ENCODE measurements at regions not wholly inside any gene's neighbourhood (a gene's known extent, or its start where the extent isn't known, plus 50 kb on each side); places are given as distances from the start of the nearest gene placed in this dataset.
"Not testable (repeated sequence)": the region's sequence is repeated elsewhere in the genome, so short reads cannot be mapped to it uniquely, and the experiment has no call there.

DNA sequence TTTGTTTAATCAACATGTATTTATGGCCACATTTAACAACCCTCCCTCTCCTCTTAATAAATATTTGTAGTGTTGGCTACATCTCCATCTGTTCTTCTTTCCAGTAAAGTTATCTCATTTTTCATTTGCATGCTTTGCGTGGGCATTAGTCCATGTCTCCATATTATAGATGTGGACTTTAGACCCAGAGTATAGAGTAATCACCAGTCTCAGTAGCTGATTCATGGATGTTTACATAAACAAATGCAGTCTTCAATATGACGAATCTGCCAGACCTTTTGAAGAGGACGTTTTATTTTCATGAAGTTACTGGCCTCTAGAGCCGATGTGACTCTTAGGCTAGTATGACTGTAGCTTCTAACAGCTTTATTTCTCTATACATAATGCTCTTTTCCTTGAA lies 1546.2 kb downstream of the OLFM4 start:
- FAIRE-seq: no peak
- DNase-seq (ENCODE audit: low spot score): no peak

DNA sequence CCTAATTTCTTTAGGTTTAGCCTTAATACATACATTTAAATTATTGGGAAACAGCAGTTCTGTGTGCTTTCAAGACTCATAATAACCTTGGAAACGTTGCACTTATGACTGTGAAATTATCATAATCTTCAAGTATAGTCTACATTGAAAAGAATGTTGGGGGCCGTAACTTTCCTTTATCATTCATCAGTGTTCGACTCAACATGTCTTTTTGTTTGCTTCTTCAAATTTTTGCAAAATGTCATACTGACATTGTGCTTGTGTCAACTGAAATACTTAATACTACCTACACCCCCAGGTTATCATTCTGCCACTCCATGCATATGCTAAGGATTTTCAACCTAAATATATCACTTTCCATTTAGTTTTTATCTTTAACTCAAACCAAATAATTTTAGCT lies 1562.9 kb downstream of the OLFM4 start:
- DNase-seq (ENCODE audit: low spot score): no peak
- no peak for FAIRE-seq

DNA sequence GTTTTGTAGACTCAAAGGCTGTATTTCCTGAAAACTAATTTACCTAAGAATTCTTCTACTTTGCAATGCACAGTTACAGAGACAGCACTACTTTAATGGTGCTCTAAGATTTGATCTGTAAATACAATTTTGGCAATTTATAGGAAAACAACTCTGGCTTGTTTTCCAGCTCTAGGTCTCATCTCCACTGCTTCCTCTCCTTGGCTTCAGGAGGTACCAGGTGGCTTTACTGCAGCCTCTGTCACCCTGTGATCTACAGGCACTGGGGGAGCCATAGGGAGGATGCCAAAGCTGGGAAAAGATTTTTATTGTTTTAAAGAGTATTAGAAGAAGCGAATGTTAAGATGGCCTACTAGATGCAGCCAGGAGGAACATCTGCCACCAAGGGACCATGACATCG lies 1563.6 kb downstream of the OLFM4 start:
- DNase-seq (ENCODE audit: low spot score): no peak
- FAIRE-seq: no peak

DNA sequence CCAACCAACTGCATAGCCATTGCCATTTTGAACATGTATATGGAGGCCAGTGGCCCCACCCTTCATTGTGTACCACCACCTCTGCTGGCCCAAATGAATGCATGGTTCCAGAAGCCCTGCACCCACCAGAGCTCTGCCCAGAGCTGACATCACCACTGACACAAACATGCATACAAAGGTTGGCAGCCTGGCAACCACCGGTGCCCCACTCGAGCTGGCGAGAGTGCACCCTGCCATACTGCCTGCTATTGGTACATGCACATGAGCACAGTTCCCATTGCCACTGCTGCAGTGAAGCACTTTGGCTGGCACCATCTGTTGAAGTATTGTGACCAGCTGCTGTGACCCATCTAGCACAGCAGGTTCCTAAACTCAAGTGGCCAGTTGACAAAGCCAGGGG lies 1564.9 kb downstream of the OLFM4 start:
- no peak for DNase-seq (ENCODE audit: low spot score)
- no peak for FAIRE-seq

DNA sequence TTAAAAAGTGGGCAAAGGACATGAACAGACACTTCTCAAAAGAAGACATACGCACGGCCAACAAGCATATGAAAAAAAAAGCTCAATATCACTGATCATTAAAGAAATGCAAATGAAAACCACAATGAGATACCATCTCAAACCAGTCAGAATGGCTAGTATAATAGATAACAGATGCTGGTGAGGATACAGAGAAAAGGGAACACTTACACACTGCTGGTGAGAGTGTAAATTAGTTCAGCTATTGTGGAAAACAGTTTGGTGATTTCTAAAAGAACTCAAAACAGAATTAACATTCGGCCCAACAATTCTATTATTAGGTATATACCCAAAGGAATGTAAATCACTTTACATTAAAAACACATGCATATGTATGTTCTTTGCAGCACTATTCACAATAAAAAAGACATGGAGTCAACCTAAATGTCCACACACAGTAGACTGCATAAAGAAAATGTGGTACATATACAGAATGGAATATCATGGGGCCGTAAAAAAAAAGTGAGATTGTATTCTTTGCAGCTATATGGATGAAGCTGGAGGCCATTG lies 1569.0 kb downstream of the OLFM4 start:
- DNase-seq (ENCODE audit: low spot score) (no peak), FAIRE-seq (no peak)

DNA sequence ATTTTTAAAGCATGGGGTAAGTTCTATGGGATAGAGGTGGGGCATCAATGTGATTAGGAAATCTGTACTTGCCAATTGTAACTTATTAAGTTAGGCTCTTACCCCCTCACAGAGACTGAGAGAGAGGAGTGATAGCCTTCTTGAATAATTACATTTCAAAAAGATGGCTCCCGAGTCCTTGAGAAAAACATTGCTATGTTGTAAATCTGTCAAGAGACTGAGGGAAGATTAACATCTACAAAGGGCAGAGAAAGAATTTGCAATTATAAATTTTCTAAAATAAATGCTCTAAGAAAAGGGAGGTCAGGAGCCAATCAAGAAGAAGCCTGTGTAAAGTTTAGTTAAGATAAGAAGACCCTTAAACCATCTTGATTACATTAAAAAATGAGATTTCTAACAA lies 1570.8 kb downstream of the OLFM4 start:
- no peak for FAIRE-seq
- no peak for DNase-seq (ENCODE audit: low spot score)

DNA sequence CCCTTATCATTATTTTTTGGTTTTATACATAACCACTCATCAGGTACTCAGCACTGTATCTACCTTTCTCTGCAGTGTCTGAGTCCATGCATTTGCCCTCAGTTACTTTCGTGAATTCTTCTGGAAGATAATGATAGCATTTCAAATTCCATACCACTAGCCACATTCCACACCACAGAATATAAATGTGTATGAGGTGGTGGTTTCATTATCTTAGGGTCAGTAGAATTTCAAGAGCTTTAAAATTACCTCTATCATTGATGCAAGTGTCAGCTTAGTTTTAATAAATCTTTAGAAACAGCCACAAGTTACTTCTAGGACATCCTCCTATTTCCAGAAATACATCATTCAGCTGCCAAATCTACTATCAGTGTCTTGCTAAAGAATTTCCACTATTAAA lies 1578.3 kb downstream of the OLFM4 start:
- DNase-seq (ENCODE audit: low spot score): no peak
- FAIRE-seq: no peak

DNA sequence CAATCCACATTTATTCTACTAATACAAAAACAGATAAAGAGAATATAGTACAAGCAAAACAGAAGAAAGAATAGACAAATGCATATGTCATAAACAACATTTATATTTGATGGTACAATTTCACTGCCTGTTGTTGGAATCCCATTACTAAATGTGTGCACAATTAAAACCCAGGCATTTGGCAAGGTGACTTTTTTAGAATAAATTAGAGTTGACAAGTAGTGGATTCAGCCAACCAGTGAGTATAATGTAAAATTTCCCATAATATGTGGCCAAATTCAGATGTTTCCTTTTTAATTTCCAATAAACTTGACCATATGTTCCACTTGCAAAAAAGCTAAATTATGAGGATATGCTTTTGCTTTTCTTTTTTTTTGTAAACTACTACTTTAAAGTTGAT lies 1578.8 kb downstream of the OLFM4 start:
- DNase-seq (ENCODE audit: low spot score): no peak
- FAIRE-seq: no peak

DNA sequence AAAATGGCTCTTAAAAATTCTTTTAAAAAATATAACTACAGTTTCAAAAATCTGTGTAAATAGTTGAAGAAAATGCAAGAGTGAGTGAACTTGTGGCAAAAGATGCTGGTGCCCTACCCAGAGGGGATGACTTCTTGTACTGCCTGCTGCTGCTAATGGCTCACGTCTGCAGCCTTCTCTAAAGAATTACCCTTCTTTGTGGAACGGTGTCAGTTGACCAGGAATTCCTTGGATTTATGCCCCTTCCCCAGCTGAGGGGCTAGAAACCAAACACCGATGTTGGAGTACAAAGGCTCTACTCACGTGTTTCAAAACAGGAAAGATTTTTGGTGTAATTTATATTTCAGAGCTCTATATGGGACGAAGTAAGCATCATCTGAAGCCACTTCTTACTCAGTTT lies 1582.8 kb downstream of the OLFM4 start:
- no peak for DNase-seq (ENCODE audit: low spot score)
- no peak for FAIRE-seq

DNA sequence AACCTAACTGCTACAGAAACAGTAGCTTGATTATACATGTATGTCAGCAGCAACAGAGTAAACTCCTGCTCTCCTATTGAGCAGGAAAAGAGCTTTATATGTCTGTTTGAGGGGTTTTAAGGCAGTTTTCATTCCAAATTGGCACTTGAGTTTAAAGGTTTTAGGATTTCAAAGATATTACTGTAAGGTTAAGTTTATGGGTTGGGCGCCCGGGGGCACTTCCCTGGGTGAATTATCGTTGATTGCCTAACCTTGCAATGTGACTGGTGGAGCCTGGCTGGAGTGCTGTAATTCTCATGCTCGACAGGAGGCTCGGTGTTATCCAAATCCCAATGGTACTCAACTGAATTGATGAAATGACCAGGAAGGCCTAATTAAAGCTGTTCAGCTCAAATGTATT lies 1586.1 kb downstream of the OLFM4 start:
- no peak for DNase-seq (ENCODE audit: low spot score)
- FAIRE-seq: no peak

DNA sequence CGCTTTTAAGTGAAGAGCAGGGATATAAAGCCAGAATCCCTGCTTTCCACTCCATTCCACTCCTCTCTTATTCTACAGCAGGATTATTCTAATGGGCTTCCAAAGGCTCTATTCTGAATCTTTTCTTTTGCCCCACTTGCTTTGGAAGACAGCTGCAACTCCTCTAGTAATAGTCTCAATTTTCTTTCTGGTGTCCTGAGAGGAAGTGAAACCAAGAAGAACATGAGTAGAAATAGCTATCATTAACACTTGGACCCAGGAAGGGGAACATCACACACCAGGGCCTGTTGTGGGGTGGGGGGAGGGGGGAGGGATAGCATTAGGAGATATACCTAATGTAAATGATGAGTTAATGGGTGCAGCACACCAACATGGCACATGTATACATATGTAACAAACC lies 1597.9 kb downstream of the OLFM4 start:
- DNase-seq (ENCODE audit: low spot score); FAIRE-seq: not testable (repeated sequence)

DNA sequence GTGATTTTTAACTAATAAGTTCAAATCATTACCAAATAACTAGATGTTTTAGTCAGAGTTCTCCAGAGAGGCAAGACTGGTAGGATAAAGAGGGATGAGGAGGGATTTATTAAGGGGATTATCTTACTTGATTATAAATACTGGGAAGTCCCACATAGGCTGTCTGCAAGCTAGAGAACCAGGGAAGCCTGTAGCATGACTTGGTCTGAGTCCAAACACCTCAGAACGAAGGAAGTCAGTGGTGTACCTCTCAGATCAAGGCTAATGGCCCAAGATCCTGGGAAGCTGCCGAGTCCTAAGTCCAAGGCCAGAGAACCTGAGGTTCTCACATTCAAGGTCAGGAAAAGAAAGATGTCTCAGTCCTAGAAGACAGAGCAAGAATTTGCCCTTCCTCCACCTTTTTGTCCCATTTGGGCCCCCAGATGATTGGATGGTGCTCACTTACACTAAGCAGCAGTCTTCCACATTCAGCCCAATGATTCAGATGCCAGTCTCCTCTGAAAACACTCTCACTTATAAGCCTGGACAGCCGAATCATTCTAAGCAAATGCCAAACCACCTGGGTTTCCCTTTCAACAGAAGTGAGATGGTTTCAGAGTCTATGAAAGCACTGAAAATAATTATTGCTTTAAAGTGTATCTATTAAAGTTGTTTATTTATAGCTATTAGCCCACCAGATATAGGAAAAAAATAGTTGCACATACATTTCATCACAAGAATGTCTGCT lies 1599.2 kb downstream of the OLFM4 start:
- FAIRE-seq: no peak
- no peak for DNase-seq (ENCODE audit: low spot score)

DNA sequence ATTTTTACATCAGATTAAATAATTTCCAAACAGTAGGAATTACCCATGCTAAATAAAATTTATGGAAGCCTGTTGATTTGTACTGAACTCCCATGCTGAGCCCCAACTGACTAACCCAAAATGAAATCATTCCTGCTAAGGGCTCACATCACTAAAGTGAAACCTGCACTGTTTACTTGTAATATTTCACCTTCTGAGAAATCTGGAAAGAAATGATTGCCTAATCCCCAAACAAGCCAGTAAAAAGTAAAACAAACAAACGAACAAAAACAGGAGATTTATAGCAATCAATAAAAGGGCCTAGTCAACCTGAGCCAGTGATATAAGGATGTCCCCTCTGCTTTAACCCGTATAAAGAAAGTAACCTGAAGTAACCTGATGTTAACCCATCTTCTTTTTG lies 1599.8 kb downstream of the OLFM4 start:
- FAIRE-seq: no peak

DNA sequence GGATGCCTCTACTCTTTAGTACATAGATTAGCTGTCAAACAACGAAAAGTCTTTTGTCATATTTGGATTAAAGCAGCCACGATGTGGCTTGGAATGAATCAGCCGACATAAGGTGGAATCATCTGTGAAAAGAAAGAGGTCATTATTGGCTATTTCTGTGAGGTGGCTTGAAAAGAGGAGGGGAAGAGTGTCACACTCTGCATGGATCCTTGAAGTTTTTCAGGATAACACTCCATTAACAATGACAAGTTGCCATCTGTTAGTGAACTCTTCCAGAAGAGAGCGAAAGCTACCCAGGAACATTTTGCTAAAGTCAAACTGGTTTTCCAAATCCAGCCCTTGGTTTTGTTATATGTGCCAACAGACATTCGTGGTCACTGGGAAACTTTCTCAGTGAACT lies 1604.8 kb downstream of the OLFM4 start:
- FAIRE-seq: no peak
- no peak for DNase-seq (ENCODE audit: low spot score)

More for the DNA sequence above, 1599.8 kb downstream of the OLFM4 start:
- DNase-seq (ENCODE audit: low spot score): no peak

DNA sequence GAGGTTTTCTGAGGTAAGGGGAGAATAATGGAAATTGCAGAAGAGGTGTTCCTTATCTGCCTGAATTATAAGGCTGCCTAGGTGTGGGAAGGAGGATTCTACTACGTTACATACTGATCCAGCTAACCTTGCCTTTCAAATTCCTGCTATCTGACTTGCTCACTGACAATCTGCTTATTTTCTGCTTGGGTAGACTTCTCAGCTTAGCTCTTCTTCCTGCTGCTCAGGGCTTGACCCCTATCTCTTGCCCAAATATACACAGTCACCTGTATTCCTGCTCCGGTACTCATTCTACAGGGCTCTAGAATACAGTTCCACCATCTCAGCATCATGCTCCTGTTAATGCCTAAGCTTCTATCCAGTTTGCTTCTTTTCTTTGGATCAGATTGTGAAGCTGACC lies 1607.6 kb downstream of the OLFM4 start:
- no peak for FAIRE-seq

DNA sequence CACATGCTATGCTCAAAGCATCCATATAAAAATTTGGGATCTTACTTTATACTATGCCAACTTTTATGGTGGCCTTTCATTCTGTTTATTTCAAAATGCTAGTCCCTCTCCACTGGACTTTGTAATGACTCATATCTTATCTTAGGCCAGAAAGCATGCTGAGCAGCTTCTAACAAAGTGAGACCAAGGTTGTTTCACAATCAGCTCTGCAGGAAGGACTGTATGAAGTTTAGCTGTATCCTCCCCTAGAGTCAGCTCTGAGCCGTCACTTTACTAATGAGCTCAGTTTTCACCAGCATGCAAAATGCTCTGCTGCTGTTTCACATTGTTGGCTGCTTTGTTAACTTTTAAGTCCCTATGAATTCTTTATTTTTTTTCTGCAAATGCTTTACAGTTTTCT lies 1608.8 kb downstream of the OLFM4 start:
- FAIRE-seq (no peak), DNase-seq (ENCODE audit: low spot score) (no peak)

More for the DNA sequence above, 1607.6 kb downstream of the OLFM4 start:
- no peak for DNase-seq (ENCODE audit: low spot score)

DNA sequence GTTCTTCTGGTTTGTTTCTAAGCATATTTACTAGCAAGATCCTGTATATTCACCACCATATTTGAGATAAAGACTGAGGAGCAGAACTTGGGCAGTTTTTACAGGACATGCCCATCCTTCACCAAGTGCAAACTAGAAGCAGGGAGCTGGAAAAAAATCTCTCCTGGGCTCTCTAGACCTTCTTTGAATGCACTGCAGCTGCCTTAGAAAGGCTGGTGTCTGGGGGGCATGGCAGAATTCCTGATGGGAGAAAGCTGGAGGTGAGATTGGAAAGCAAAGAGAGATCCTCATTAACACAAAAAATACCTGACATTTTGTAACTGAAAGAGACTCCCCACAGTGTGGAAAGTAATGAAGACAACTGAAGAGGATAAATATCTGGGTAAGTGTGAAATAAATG lies 1612.1 kb downstream of the OLFM4 start:
- FAIRE-seq (no peak), DNase-seq (ENCODE audit: low spot score) (no peak)

DNA sequence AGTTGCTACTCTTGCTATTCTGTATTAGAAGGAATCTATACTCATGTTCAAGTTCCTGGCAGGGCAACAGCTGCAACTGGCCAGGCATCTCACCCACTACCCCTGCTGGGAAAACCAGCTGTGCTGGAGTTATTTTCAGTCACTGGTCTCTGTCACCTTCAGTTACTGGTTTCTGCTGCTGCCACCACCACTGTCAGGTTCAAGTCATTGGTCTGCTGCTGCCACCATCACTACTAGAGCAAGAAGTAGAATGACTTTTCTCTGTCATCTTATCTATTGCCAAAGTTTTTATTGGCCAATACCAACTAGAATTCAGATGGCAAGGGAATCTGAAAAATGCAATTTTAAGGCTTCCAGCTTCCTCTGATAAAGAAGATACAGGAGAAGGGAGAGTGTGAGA lies 1615.2 kb downstream of the OLFM4 start:
- no peak for DNase-seq (ENCODE audit: low spot score)
- FAIRE-seq: no peak

DNA sequence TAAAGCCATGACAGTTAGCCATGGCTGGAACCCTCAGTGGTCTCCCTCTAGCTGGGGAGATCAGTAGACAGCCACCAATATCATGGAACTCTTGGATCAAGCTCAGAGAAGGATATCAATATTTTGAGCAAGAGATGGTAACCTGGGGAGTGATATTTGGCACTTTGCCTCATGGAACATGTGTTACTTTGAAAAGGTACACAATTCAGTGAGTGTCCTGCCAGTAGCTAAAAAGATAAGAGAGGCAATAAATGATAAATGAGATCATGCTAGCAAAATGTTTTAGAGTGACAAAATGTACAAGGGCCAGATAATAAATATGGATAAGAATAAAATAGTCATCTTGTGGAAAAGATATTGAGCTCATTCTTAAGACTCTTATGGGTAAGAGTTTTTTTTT lies 1618.7 kb downstream of the OLFM4 start:
- no peak for FAIRE-seq
- DNase-seq (ENCODE audit: low spot score): no peak

DNA sequence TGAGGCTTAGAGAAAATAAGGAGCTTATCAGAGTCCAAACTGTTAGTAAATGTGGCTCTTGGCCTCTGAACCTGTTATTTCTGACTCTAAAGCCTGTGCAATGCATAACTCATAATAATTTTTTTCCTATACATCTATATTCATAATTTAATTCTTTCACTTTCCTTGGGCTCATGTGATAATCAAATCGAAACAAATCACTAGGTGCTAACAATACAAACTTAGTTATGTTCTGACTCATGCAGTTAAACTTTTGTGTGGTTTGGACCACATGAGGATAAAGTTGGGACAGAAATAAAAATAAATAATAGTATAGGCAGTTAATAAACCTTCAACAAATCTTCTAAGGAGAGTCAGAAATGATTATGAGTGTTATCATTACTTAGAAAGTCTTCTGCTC lies 1629.0 kb downstream of the OLFM4 start:
- no peak for DNase-seq (ENCODE audit: low spot score)
- no peak for FAIRE-seq

DNA sequence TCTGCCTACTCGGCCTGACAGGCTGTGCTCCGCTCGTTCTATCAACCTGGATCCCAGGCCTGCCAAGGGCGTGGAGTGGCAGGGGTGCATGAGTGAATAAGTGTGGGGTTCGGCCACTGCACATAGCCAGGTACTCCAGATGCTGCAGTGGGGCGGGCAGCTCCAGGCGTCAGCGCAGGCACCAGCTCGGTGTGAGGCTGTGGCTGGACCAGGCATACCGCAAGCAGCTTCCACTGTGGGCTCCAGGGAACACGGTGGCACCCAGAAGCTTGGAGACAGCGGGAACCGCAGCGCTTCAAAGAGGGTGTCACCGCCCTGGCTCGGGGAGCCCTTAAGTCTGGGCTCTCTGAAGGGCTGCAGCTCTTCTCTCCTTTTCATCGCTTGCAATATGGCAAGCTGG lies 1630.2 kb downstream of the OLFM4 start:
- DNase-seq (ENCODE audit: low spot score) (no peak), FAIRE-seq (no peak)

DNA sequence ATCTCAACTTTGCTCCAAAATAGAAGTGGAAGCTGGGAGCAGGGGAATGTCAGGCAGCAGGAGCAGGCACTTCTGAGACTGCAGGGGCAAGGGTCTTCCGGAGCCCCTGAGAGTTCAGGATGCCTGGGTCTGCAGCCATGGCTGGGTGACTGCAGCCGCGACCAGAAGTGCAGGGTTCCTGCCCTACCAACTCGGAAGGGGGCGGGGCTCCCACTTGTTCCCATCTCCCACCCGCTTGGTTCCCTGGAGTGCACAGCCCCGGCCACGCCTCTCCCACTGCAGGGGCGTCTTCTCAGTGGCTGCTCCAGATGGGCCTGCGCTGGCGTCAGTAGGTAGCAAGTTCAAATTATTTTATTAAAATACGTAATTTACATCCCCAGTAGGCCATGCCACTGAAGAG lies 1631.7 kb downstream of the OLFM4 start:
- no peak for DNase-seq (ENCODE audit: low spot score)
- FAIRE-seq: no peak

DNA sequence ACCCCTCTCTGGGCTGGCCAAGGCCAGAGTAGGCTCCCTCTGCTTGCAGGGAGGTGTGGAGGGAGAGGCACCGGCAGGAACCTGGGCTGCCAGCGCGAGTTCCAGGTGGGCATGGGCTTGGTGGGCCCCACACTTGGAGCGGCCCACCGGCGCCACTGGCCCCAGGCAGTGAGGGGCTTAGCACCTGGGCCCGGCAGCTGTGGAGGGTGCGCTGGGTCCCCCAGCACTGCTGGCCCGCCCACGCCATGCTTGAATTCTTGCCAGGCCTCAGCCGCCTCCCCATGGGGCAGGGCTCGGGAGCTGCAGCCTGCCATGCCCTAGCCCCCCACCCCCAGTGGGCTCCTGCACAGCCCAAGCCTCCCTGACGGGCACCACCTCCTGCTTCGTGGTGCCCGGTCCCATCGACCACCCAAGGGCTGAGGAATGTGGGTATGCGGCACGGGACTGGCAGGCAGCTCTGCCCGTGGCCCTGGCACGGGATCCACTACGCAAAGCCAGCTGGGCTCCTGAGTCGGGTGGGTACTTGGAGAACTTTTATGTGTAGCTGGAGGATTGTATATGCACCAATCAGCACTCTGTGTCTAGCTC lies 1648.0 kb downstream of the OLFM4 start:
- FAIRE-seq: no peak
- no peak for DNase-seq (ENCODE audit: low spot score)
